ENCODE measurements at regions not wholly inside any gene's neighbourhood (a gene's known extent, or its start where the extent isn't known, plus 50 kb on each side); places are given as distances from the start of the nearest gene placed in this dataset.
"Not testable (repeated sequence)": the region's sequence is repeated elsewhere in the genome, so short reads cannot be mapped to it uniquely, and the experiment has no call there.

DNA sequence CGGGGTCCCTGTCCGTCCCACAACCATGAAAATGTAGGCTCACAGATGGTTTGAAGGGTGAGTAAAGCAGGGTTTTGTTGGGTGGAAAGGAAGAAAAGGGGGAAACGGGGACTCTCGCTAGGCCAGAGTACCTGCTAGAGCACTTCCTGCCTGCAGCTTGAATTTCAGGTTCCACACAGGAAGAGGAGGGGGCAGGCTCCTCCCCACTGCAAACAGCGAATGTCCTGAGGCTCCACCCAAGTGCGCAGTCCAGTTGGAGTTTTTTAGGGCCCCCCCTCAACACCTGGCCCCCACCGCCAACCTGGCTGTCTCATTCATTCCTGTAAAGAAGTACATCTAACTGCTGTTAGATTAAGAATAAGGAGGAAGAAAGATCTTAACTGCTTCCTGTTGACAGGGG, 414.7 kb downstream of the SH2D4B start:
- FAIRE-seq = no peak

GRCh38 chr10:80957161-80957560, 419.5 kb downstream of the SH2D4B start:
- FAIRE-seq = no peak

DNA sequence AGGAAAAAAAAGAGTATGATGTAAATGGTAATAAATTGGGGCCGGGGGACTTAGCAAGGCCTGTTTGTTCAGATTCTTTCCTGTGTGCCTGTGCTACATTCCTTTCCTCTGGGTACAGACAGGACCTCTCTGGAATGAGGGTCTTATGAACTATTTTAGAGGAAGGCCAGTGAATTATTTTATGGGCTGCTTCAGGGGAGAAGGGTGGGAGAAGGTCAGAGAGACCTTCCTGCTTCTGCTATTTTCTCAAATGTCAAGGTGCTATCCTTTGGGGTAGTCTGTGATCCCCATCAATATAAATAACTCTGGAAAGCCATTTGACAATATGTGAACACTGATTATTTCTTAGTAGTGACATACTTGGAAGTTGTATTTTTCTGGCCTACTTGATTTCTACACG, 426.5 kb downstream of the SH2D4B start:
- no peak for FAIRE-seq

DNA sequence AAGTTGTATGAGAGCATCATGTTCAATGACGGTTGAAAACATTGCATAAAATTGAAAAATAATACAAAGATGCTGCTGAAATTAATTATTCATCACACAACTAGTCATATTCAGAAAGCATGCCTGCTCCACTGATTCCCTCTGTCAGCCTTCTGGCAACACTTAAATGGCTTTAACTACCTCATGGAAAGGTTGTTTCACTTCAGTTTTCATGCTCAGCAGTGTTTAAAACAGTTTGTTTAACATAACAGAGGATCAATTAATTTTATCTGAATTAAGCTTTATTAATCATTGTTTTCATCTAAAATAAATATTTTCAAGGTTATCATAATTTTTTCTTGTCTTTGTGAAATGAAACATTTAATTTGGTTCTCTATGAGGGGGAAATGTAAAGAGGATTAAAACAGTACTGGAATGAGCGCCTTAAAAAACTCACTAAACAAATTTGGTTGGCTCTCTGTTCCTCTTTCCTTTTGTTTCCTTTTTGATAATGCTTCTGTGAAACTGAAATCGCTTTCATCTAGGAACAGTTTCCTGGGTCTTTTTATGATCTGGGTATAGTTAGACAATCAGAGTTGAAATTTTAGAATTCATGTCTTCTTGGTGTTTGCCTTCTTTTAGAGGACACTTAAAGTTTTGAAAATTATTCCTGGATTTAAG, 427.4 kb downstream of the SH2D4B start:
- no peak for FAIRE-seq

DNA sequence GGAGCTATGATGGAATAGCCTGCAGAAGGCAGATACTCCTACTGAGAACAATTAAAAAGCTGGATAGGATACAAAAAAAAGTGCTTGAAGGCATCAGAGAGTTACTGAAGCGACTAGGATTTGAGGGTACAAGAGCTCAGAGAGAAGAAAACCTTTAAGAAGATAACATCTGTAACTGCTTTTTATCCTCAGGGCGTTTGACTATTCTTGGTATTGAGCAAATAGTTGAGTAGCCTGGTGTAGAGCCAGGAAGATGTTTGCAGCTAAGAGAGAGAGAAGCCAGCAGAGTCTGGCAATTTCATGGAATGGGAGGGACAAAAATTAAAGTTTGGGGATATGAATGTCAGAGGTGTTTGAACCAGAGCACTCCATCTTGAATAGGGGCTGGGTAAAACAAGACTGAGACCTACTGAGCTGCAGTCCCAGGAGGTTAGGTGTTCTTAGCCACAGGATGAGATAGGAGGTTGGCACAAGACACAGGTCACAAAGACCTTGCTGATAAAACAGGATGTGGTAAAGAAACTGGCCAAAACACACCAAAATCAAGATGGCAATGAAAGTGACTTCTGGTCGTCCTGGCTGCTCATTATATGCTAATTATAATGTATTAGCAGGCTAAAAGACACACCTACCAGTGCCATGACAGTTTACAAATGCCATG, 428.8 kb downstream of the SH2D4B start:
- FAIRE-seq = no peak

GRCh38 chr10:80967357-80967756, 429.7 kb downstream of the SH2D4B start:
- not testable (repeated sequence) for FAIRE-seq

DNA sequence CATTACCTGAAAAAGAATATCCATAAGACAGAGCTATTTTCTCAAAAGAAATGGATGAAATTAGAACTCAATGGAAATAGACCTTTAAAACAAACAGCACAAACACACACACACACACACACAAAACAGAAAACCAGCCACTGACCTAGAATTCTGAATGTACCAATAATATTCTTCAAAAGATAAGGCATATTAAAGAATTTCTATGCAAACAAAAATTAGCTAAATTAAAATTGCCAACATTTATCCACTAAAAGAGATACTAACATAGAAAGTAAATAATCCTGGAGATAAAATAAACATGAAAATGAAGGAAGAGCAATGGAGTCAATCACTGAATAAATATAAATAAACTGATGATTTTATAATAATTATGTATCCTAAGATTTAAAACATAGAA, 431.2 kb downstream of the SH2D4B start:
- FAIRE-seq = no peak

GRCh38 chr10:80971461-80971860, 433.8 kb downstream of the SH2D4B start:
- FAIRE-seq = no peak

DNA sequence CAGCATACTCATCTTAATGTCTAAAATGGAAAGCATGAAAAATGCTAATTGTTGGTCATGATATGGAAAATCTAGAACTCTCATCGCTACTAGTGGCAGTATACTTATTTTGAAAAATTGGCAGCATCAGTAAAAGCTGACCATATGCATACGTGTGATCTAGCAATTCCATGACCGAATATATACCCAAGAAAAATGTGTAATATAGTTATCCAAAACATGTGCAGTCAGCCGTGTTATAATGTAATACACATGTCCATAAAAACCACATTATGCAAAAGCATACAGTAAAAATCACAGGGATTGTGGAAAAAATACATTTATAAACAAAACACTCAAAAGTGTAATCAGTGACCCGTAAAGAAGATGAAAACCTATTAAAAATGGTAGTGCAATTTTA, 439.0 kb downstream of the SH2D4B start:
- FAIRE-seq = no peak

DNA sequence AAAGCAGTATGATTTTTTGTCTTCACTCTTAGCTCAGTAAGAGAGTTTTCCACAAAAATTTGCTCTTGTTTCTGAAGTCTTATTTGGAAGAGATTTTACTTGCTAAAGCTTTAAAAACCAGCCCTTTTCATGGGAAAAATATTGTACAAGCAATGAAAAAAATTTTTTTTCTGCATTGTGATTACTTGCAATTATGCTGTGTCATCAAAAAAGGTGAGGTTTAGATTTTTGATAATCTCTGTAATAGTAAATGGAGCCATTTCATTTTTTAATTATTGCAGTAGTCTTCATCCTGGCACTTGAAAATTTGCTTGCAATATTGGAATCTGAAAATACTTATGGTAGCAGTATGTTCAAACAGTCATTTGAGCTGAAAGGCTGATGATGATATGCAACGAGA, 447.4 kb downstream of the SH2D4B start:
- FAIRE-seq = no peak

GRCh38 chr10:80986596-80986995, 448.9 kb downstream of the SH2D4B start:
- no peak for FAIRE-seq

- FAIRE-seq = no peak
Observed at GRCh38 chr10:80988755-80989154, 451.1 kb downstream of the SH2D4B start.

DNA sequence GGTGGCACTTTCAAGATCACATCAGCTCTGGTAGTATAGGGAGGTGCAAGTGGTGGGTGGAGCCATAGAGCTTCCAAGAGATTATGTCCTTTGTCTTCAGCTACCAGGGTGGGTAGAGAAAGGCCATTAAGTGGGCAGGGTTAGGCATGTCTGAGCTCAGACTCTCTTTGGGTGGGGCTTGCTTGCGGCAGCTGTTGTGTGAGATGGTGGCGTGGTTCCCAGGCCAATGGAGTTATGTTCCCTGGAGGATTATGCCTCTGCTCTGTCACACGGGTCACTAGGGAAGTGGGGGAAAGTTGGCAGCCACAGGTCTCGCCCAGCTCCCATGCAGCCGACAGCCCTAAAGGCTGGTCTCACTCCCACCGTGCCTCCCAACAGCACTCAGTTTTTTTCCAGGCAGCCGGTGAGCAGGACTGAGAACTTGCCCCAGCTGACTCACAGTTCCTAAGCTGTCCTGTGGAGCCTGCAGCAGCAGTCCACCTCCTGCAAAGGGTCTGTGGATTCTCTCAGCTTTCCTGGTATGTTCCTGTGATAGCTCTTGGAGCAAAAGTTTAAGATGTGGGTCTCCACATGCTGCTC, 459.0 kb downstream of the SH2D4B start:
- no peak for FAIRE-seq

- no peak for FAIRE-seq
Observed at GRCh38 chr10:81000781-81001180, 463.1 kb downstream of the SH2D4B start.

- FAIRE-seq = no peak
Observed at GRCh38 chr10:81002382-81002781, 464.7 kb downstream of the SH2D4B start.

DNA sequence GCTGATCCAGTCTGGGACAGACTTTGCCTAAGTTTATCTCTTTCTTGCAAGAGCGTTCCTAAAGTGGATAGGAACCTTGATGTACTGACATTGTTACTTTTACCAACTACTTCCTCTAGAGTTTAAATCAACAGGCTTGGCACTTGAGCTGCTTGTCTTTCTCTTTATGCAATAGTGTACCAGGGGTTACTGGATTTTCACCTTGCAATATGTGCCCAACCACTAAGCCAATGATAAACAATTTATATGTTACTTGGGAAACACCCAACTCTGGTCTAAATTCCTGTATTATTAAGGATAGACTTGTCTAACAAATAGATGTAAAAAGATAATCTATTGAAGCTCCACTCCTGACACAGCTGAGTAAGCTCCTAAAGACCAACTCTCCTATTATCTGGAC, 470.2 kb downstream of the SH2D4B start:
- no peak for FAIRE-seq

DNA sequence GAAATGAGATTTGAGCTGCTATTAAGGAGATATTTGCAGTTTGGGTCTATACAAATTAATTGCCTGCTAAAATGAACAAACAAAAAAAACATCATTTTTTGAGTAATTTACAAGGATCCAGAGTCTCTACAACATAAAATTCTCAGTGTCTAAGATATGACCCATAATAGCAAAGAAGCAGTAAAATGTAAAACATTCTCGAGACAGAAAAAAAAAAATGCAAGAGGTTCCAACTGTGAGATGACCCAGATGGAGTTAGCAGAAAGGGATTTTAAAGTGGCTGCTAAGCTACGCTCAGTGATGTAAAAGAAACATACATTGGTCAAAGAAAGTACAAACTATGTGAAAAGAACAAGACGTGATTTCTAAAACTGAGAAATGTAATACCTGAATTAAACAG, 471.0 kb downstream of the SH2D4B start:
- FAIRE-seq = no peak

- FAIRE-seq = no peak
Observed at GRCh38 chr10:81009296-81009695, 471.6 kb downstream of the SH2D4B start.

- FAIRE-seq = no peak
Observed at GRCh38 chr10:81013771-81014170, 476.1 kb downstream of the SH2D4B start.

- FAIRE-seq = no peak
Observed at GRCh38 chr10:81019029-81019890, 481.6 kb downstream of the SH2D4B start.

- no peak for FAIRE-seq
Observed at GRCh38 chr10:81021428-81022129, 483.9 kb downstream of the SH2D4B start.

GRCh38 chr10:81026591-81026990, 488.9 kb downstream of the SH2D4B start:
- FAIRE-seq = no peak

DNA sequence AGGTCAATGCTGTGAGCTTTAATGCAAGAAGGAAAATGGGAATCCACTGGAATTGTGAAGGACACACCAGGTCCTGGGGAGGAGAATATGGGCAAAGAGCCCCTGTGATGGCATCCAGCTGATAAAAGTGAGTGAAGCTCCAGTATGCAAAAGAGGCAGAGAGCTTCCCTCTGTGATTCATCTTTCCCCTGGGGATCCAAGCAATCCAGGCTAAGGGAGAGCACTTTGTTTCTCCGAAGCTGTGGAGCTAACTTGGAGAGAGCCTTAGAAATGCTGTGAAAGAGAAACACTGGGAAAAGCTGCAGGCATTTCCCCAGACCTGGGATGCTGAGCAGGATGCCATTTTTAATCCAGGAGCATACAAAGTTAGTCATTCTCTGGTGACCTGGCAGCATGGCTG, 489.5 kb downstream of the SH2D4B start:
- FAIRE-seq = no peak

Data from colon (tissue), 2 donors.